GM21619 (cell line): ENCODE measurements at regions not wholly inside any gene's neighbourhood (a gene's known extent, or its start where the extent isn't known, plus 50 kb on each side); places are given as distances from the start of the nearest gene placed in this dataset.
"Not testable (repeated sequence)": the region's sequence is repeated elsewhere in the genome, so short reads cannot be mapped to it uniquely, and the experiment has no call there.

Source experiments
- ATAC-seq: cut with Tn5 transposase; IDR thresholded peaks from one replicate; pipeline ENCODE4 v1.9.1; 2021; ENCODE audit not compliant: unreplicated experiment

DNA sequence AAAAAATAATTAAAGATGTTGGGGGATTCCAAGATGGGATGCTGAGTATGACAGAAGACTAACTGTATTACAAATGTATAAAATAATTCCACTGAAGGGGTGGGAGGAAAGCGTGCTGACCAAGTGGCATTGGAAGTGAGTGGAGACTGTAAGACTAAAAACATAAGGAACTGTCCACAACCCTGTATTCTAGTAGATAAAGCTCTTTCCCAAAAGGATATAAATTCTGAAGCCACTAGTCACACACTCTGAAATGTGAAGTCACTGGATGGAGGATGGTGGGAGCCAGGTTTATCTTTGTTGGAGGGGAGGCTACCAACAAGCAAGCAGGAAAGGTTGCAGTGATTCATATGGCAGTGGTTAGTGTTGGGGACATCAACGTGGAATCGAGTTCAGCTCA, 182.8 kb upstream of the PLGLB2 start:
- not testable (repeated sequence) for ATAC-seq

DNA sequence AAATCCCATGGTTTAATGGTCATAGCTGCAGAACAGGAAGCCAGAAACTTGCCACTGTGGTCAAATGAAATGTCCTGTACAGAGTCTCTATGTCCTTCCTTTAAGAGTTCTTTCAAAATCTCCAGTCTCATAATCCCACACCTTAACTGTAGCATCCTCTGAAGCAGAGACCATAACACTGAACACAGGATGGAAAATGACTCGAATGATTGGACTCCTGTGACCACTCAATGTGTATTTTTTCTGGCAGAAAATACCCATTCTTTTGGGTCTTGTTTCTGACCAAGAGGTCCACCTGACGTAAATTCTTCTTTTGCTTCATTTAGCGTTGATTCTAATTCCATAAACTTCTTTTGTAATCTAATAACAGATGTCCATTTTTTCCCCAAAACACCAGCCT, 181.4 kb upstream of the PLGLB2 start:
- not testable (repeated sequence) for ATAC-seq

DNA sequence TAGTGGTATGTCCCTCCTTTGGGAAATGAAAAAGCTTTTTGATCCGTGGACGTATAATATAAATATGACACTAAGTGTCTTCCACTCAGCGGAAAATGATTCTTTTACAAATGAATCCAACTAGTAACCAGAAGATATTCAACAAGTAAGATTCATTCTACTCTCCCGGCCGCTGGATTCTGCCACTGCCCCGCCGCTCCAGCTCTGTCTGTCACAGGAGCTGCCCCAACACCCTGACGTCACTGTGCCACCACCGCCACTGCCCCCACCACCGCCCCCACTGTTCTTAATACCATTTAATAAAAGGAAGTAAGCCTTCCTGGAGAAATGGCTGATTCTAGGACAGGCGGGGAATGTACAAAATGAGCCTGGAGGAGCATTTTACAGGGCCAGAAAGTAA, 180.8 kb upstream of the PLGLB2 start:
- ATAC-seq = not testable (repeated sequence)

DNA sequence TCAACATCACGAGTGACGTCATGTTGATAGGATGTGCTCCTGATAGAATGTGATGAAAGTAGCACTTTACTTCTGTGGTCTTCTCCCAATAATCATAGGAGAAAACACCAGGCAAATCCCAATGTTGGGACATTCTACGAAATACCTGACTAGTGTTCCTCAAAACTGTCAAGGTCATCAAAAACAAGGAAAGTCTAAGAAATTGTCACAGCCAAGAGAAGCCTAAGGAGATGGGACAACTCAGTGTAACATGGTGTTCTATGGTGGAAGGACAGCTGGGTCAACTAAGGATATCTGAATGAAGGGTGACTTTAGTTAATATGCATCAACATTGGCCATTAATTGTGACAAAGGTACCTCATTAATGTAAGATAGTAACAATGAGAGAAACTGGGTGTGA, 180.0 kb upstream of the PLGLB2 start:
- not testable (repeated sequence) for ATAC-seq

DNA sequence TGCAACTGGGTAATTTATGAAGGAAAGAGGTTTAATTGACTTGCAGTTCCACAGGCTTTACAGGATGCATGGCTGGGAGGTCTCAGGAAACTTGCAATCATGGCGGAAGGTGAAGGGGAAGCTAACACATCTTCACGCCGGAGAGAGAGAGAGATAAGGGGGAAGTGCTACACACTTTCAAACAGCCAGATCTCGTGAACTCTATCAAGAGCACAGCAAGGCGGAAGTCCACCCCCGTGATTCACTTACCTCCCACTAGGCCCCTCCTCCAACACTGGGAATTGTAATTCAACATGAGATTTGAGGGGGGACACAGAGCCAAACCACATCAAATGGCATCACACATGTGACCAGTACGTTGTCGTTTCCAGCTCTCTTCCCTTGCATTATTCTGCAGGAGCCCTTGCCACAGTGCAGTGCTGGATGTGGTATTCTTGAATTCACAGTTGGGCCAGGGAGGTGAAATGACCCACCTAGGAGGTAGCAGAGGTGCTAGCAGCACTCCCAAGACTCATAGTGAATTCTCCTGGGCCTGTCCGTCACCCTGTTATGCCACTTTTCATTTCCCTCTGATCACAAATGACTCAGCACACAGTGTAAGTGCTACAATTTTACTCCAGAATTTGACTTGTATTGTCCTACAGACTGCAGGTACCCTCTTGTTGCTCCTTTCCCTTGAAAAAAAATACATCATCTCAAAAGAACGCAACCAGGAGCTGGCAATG, 179.2 kb upstream of the PLGLB2 start:
- not testable (repeated sequence) for ATAC-seq

DNA sequence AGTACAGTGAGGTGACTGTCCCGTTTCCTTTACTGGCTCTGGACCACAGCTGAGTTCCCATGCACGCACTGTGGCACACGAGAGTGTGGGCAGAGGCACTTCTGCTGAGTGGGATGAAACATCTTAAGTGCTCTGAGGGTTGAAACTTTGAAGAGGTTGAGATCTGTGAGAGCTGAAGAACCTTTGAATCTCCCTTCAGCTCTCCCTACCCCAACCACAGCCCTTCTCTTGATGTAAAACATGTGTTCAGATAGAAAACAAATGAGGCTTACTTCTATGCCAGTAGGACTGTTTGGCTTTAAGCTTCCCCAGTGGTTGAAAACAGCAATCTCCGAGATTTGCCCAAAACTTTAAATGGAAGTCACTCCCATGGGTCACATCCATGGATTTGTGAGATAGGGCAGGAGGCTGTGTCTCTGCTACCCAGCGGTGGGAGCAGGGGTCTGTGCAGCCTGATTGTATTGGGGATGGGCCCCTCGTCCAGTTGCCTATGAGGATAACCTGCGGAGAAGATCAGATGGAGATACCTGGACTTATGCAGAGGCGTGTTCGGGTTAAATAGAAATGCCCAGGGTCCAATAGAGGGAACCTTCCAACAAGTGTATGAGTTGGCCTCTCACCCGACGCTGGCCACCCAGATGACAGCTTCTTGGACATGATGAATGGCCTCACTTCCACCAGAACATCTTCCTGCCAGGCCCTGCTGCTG, 178.0 kb upstream of the PLGLB2 start:
- ATAC-seq = not testable (repeated sequence)

DNA sequence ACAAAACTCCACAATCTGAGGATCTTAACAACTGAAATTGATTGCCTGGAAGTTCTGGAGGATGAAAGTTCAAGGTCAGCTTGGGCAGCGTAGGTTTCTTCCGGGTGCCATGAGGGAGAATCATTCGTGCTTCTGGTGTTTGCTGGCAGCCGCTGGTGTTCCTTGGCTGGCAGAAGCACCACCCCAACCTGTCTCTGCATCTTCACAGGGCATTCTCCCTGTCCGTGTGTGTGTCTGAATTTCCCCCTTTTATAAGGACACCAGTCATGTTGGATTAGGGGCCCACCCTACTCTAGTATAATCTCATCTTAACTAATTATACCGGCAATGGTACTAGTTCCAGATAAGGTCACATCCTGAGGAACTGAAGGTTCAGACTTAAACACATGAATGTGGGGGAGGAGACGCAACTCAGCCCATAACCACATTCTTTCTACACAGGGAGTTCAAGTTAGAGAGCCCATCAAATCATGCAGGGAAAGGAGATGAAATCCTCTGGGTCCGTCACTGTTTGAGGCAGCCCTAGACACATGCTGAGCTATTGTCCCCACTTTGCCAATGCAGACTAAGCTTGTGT, 175.9 kb upstream of the PLGLB2 start:
- ATAC-seq = not testable (repeated sequence)

DNA sequence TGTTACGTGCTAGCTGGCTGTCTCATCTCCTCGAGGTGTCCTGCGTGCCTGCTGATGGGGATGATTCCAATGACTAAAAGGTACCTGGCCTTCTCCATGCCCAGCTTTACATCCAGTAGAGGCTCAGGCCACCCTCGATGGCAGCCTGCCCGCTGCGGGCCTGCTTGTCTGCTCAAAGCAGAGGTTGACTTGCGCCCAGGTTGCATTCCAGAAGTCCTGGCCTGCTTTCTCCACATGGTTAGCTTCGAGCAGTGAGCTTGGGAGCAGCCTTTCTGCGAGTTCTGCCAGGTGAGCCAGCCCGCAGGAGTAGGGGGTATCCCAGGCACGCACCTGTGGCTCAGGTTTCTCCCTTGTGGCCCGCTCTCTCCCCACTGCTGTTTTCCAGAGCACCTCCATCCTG, 175.0 kb upstream of the PLGLB2 start:
- not testable (repeated sequence) for ATAC-seq

DNA sequence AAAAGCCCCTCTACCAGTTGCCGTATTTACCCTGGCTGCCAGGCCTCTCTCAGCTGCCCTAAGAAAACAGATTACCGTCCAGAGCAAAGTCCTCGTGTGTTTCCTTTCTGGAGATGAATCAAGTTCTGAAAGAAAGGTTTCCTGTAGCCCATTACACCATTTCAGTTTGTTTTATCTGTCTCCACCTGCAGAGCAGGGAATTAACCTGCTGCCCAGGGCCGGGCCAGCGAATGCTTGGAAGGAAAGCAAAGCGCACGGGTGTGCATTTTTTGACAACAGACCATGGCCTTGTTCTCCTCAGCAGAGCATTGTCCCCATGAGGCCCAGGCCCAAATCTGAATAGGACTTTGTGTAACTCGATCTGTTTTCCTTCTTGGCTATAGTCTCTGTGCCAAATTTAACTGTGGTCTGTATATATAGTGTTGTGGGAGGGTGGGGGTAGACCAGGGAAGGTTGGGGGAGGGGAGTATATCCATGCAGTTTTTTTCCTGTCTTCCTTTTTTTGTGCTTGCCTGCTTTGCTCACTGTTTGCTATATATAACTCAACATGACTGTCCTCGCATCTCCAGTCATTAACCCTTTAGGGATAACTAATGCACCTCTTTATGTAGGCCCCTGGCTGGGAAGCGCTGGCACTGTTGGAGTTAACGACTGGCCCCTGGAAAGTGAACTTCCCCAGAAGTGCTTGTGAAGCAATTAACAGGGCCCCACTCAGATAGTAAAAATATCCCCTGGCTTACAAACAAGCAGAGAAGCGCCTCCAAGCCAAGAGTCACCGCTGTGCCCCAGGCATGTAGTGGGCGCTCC, 174.3 kb upstream of the PLGLB2 start:
- ATAC-seq = not testable (repeated sequence)

DNA sequence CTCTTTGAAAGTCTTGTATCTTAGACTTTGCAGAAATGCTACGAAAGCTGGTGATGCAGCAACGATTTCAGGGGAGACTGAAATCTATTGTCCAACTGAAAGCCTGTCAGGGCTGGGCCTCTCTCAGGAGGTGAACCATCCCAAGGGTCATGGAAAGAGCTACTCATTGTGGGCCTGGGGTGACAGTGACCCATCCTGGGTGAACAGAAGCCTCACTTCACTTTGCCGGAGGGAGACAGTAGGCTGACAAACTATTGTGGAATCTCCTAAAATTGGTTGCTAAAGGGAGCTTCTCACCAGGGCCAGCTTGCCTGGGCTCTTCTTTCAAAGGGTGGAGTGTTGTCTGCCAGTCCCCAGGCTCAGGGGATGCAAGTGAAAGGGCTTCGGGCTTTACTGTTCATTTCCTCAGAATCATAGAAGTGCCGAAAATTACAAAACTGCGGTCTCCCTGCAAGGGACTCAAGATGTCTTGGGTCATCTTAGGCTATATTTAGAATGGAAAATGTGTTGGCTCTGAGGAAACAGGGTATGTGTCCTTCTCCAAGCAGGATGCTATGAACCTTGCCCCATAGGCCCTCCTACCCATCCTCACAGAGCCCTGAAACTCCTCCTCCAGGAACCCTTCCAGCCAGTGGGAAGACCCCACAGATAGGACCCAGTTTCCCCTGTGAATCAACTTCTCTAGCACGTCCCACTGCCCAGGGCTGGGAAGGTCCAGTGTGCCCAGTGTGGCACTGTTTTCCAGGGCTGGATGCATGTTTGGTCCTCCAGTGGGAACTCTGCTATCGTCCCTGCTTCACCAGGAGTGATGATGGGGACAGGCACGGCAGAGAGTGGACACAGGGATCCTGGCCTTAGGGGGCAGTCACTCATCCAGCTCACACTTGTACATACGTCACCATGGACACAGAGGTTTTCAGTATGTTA, 173.4 kb upstream of the PLGLB2 start:
- not testable (repeated sequence) for ATAC-seq

DNA sequence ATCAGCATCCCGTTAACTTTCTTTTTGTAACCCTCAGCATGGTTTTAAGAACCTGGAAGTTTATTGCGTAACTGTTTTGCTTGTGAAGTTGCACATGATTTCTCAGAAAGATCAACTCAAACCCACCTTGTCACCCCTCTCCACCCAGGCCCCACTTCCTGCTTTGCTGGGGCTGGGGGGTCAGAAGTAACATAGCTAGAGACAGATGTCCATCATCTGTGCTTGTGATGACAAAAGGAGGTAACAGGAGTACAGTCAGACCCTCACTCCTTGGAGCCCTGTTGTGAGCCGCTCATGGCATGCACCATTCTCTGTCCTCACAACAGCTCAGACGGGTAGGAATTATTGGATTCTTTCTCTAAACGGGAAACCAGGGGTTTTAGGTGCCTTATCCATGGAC, 172.7 kb upstream of the PLGLB2 start:
- ATAC-seq = not testable (repeated sequence)

DNA sequence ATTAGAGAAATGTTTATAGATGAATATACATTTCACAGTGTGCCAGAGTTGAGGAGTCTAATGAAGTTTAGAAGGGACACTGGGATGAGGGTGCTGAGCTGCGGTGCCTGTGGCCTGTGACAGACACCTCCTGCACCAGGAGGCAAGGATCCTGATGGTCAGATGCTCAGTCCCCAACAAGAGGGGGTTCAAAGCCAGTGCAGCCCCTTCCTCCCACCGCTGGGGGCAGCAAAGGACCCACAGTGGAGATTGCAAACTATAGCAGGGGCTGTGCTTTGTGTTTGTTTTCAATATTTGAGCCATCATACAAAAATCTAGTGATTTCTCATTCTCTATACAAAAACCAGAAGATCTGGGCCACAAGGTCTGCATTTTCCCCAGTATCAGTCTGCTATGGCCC, 170.5 kb upstream of the PLGLB2 start:
- ATAC-seq = not testable (repeated sequence)

DNA sequence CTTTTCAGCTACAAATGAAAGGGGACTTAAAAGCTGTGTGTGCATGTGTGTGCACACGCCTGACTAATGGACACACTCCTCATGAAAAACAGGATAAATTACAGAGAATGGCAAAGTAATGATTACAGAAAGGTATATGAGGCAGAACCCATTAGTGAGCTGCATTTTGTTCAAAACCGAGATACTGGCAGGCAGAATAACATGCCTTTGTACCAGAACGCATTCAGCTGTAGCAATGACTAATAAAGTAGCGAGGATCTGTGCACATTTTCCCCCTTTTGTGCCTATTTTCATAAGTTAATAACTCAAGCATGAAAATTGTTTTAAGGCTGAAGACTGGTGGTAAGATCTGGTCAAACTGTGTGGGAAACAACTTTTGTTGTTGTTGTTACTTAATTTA, 165.7 kb upstream of the PLGLB2 start:
- not testable (repeated sequence) for ATAC-seq

DNA sequence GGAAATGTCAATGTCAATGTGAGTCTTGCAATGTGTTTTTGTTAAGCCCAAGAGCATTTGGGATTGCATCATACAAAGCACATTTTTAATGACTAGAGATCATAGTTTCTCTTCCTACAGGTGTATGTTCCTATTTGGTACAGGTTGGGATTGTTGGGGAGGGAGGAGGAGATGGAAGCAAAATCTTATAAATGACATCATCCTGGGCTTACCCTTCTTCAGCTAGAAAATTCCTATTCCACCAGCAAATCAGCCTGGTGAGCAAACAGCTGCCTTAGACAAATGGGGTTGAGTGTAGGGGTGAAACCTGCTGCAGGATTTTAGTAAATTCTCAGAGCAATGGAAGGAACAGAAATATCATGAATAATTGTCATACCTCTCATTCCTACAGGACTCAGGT, 165.3 kb upstream of the PLGLB2 start:
- ATAC-seq = not testable (repeated sequence)

DNA sequence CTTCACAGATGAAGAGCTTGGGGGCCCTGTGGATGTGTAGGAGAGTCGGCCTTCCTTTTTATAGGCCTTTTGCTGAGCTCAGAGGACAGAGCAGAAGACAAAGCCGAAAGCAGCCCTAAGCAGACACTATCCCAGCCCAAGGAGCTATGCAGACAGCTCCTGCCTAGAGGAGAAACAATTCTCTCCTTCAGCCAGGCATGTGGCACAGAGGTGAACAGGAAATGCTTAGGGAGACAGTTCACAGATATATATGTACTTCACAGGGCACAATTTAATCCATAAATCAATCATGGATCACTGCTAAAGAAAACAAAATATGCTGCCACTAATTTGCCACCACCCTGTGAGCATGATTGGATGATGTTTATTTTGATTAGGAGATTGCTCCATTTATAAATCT, 164.5 kb upstream of the PLGLB2 start:
- ATAC-seq = not testable (repeated sequence)

DNA sequence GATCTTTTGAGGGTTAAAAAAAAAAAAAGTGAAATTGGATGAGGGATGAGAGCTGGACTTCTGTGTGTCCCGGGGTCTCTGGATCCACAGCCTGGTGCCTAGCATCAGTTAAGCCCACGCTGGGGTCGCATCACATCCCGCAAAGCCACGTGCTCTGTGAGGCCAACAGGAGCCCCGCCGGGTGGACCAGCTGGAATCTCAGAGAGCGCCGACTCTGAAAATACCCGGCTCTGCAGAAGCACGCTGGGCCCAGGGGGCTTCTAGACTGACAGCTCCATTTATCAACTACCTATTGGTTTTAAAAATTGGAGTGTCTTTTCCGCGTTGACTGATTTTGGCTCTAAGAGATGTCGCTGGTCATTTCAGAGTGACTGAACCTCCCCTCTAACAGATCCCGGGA, 164.1 kb upstream of the PLGLB2 start:
- not testable (repeated sequence) for ATAC-seq

DNA sequence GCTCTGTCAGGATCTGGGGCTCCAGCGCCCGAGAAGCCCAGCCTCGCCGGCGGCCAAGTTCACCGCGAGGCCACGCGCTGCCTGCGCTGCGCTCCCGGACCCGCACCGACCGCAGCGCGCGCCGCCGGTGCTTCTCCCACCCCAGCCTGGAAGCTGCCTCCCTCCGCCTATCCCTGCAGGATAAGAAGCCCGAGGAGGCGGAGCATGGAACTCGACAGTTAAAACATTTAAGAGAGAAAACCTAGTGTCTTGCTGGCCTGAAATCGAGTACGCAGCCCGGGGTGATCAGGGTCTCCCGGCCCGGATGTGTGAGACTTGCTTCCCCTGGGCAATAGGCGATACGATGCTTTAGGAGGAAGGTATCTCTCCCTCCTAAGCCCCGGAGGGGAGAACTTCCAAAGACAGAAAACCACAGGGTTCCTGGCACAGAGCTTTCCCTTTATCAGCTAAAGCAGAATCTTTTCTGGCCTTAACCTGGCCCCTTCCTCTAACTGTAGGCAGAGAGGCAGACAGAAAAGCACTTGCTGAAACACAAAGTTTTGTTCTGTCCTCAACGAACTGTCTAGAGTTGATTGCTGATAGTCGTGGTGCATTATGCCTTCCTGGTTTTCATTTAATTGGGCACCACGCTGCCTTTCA, 163.5 kb upstream of the PLGLB2 start:
- not testable (repeated sequence) for ATAC-seq

DNA sequence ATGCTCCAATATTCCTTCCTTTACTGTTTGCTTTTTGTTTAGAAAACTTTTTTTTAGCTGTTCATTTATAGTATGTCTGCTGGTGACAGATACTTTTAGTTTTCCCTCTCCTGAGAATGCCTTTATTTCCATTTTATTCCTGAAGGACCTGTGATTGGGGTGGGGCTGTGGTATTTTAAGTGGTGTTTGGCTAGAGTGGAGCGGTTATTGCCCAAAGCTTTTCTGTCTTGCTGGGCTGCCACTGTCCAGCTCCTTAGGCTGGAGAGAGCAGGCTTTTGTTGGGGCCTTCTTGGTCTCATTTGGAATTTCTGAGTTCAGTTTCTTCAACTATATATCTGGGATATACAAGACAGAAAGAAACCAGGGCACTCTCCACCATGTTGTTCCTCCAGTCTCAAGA, 160.0 kb upstream of the PLGLB2 start:
- not testable (repeated sequence) for ATAC-seq

DNA sequence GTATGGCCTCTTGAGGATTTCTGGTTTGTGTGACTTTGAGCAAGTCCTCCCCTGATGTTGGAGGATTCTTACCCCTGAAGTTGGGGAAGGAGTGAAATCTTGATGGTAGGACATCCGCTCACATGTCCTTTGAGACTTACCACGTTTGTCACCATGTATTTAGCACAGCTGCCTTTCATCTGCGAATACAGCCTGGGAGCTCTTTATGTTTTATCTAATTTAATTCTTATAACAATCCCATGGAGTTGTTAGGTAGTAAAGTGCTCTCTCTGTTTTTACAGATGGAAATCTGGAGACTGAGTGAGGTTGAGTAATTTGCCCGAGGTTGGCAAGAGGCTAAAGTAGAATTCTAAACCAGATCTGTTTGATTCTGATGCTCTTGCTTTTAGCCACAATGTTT, 154.9 kb upstream of the PLGLB2 start:
- ATAC-seq = not testable (repeated sequence)
